ENCODE measurements at regions not wholly inside any gene's neighbourhood (a gene's known extent, or its start where the extent isn't known, plus 50 kb on each side); places are given as distances from the start of the nearest gene placed in this dataset.

GRCh38 chr5:136642976-136643375, 277.6 kb upstream of the TRPC7 start:
- TF ChIP-seq EZH2 (IDR thresholded peaks at IDR 0.05; ENCODE audit: borderline replicate concordance, low read depth, low read length, severe bottlenecking): no peak
- no peak for TF ChIP-seq CTCF (IDR thresholded peaks at IDR 0.05; ENCODE audit: borderline replicate concordance, extremely low read depth, low read length, poor library complexity, severe bottlenecking)

Data from DND-41 (cell line).